Loucy (cell line): ENCODE measurements at regions not wholly inside any gene's neighbourhood (a gene's known extent, or its start where the extent isn't known, plus 50 kb on each side); places are given as distances from the start of the nearest gene placed in this dataset.

Experiments
- EZH2phosphoT487 ChIP-seq: fragments of 200-600 bp; IDR thresholded peaks from 2 replicates; pipeline ENCODE4 v1.6.1; 2018; ENCODE audit warnings: antibody characterized with exemption, mild to moderate bottlenecking, moderate library complexity, borderline replicate concordance
- TF ChIP-seq, protein P1 (sequence below): fragments of 200-600 bp; sonication (generic); conservative IDR thresholded peaks from 2 replicates; pipeline ENCODE4 v1.5.1; 2014; ENCODE audit warnings: mild to moderate bottlenecking, antibody characterized with exemption, low read length

DNA sequence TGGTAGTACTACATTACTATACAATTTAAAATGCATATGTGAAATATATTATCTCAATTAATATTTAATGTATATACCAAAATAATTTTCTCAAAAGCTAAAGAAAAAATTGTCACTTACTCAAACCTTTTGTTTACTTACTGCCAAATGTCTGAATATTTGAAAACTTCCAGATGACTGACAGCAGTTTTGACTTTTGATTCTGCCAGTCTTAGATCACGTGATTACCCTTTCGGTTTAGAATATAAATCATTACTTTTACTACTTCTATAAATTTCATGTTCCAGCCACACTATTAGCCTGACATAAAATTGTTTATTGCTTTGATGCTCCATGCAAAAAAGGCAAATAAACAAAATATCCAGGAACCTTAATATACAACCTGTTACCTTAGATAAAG is 680.7 kb upstream of the ID4 start:
- no peak for TF ChIP-seq EZH2phosphoT487
- TF ChIP-seq, protein P1, sequence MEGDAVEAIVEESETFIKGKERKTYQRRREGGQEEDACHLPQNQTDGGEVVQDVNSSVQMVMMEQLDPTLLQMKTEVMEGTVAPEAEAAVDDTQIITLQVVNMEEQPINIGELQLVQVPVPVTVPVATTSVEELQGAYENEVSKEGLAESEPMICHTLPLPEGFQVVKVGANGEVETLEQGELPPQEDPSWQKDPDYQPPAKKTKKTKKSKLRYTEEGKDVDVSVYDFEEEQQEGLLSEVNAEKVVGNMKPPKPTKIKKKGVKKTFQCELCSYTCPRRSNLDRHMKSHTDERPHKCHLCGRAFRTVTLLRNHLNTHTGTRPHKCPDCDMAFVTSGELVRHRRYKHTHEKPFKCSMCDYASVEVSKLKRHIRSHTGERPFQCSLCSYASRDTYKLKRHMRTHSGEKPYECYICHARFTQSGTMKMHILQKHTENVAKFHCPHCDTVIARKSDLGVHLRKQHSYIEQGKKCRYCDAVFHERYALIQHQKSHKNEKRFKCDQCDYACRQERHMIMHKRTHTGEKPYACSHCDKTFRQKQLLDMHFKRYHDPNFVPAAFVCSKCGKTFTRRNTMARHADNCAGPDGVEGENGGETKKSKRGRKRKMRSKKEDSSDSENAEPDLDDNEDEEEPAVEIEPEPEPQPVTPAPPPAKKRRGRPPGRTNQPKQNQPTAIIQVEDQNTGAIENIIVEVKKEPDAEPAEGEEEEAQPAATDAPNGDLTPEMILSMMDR = no peak
